CD4-positive, alpha-beta T cell (primary cell): ENCODE measurements at regions not wholly inside any gene's neighbourhood (a gene's known extent, or its start where the extent isn't known, plus 50 kb on each side); places are given as distances from the start of the nearest gene placed in this dataset.

Experiments
- ATAC-seq: fragments of 200-7000 bp; cut with Tn5 transposase; one replicate; pipeline ENCODE4 v1.10.0; 2022; ENCODE audit warnings: mild to moderate bottlenecking; ENCODE audit not compliant: poor library complexity
- CTCF ChIA-PET: fragments of 350-600 bp; sonication (Branson Sonifier 250); formaldehyde crosslinking; loops from one replicate; lab custom pipeline; 2021; ENCODE audit warnings: antibody characterized with exemption, inconsistent platforms; lab: Charles Lee
- POLR2A ChIA-PET: fragments of 350-600 bp; sonication (Branson Sonifier 250); formaldehyde crosslinking; loops from one replicate; lab custom pipeline; 2021; ENCODE audit warnings: antibody characterized with exemption, inconsistent platforms; lab: Charles Lee
- DNase-seq, 14 experiments: peaks; one replicate each; pipeline ENCODE4 v3.0.0-alpha.2; 2013 to 2020; ENCODE audit warnings: mixed read lengths in 2 of 14
- H3K27ac ChIP-seq, 2 donors: one replicate each; pipeline versions ENCODE4 v1.5.1 to v1.7.0; 2013; ENCODE audit warnings: low read length in 2 of 2, low read depth in 1 of 2, mild to moderate bottlenecking in 1 of 2
- H3K27me3 ChIP-seq, 2 experiments: 1 replicate in 1 of 2; 2 replicates in 1 of 2; pipeline versions ENCODE4 v1.6.1 to v1.7.0; 2013; ENCODE audit warnings: low read length in 2 of 2, control low read depth in 1 of 2, mild to moderate bottlenecking in 1 of 2, moderate library complexity in 1 of 2; ENCODE audit not compliant: insufficient read depth in 2 of 2, control insufficient read depth in 1 of 2
- H3K36me3 ChIP-seq: one replicate; pipeline ENCODE4 v1.6.1; 2013; ENCODE audit warnings: low read length, control low read depth; ENCODE audit not compliant: insufficient read depth
- H3K4me1 ChIP-seq: one replicate; pipeline ENCODE4 v1.6.1; 2013; ENCODE audit warnings: low read length, control low read depth; ENCODE audit not compliant: insufficient read depth
- H3K4me3 ChIP-seq: one replicate; pipeline ENCODE4 v1.5.1; 2013; ENCODE audit warnings: mild to moderate bottlenecking, low read length, moderate library complexity
- H3K9me3 ChIP-seq, 2 experiments: 1 replicate in 1 of 2; 2 replicates in 1 of 2; pipeline versions ENCODE4 v1.6.1 to v1.7.0; 2013; ENCODE audit warnings: low read length in 2 of 2, mild to moderate bottlenecking in 2 of 2, control low read depth in 1 of 2, moderate library complexity in 1 of 2; ENCODE audit not compliant: control insufficient read depth in 1 of 2, insufficient read depth in 1 of 2
- H3K27ac Mint-ChIP-seq: one replicate; pipeline ENCODE4 v1.8.0; 2020; ENCODE audit warnings: mixed read lengths
- H3K27me3 Mint-ChIP-seq: one replicate; pipeline ENCODE4 v1.8.0; 2021; ENCODE audit warnings: mixed read lengths
- H3K36me3 Mint-ChIP-seq: one replicate; pipeline ENCODE4 v1.8.0; 2021; ENCODE audit warnings: low read depth, mixed read lengths
- H3K4me1 Mint-ChIP-seq: one replicate; pipeline ENCODE4 v1.8.0; 2021; ENCODE audit warnings: low read depth, mixed read lengths
- H3K4me3 Mint-ChIP-seq: one replicate; pipeline ENCODE4 v1.8.0; 2020; ENCODE audit warnings: mild to moderate bottlenecking, mixed read lengths
- H3K9me3 Mint-ChIP-seq: one replicate; pipeline ENCODE4 v1.8.0; 2020; ENCODE audit warnings: mixed read lengths
- intact Hi-C, 2 experiments: fragments of 100-400 bp; cut with DNase I in 1 of 2; cut with micrococcal nuclease in 1 of 2; formaldehyde crosslinking; loops; one replicate each; pipeline versions ENCODE4 v1.15.1 to v1.9.0; 2023 to 2025; cut with DNase I, micrococcal nuclease
- TF ChIP-seq, protein P1 (sequence below): fragments of 200-600 bp; IDR thresholded peaks from one replicate; pipeline ENCODE4 v1.8.0; 2022; ENCODE audit warnings: antibody characterized with exemption, mild to moderate bottlenecking

- Mint-ChIP-seq H3K9me3 (no peaks in the 10 kb centered on the region), H3K27me3 (peaks cover 11% of the 10 kb centered on the region), H3K27ac (no peak overlapping the region), H3K4me3 (no peak overlapping the region), H3K4me1 (no peaks in the 10 kb centered on the region), H3K36me3 (no peaks in the 10 kb centered on the region)
- no peak for DNase-seq
- no peak overlapping the region for H3K4me3 ChIP-seq
- peaks cover 0 to 2% of the 10 kb centered on the region in 2 experiments for H3K27me3 ChIP-seq
- CTCF ChIA-PET, result interaction anchor here (0.6 kb wide), 1 partner anchor 11 kb away, joined by 3 read pairs; no protein-coding TSS in a partner anchor
- POLR2A ChIA-PET, result no interaction called here
- intact Hi-C loops, result no loop called here
- ATAC-seq, result no peak
- H3K36me3 ChIP-seq, result no peaks in the 10 kb centered on the region
- H3K9me3 ChIP-seq, result no peaks in the 10 kb centered on the region
- H3K27ac ChIP-seq, result no peak overlapping the region
- TF ChIP-seq, protein P1, sequence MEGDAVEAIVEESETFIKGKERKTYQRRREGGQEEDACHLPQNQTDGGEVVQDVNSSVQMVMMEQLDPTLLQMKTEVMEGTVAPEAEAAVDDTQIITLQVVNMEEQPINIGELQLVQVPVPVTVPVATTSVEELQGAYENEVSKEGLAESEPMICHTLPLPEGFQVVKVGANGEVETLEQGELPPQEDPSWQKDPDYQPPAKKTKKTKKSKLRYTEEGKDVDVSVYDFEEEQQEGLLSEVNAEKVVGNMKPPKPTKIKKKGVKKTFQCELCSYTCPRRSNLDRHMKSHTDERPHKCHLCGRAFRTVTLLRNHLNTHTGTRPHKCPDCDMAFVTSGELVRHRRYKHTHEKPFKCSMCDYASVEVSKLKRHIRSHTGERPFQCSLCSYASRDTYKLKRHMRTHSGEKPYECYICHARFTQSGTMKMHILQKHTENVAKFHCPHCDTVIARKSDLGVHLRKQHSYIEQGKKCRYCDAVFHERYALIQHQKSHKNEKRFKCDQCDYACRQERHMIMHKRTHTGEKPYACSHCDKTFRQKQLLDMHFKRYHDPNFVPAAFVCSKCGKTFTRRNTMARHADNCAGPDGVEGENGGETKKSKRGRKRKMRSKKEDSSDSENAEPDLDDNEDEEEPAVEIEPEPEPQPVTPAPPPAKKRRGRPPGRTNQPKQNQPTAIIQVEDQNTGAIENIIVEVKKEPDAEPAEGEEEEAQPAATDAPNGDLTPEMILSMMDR, result no peak
- no peaks in the 10 kb centered on the region for H3K4me1 ChIP-seq
Observed at GRCh38 chr17:33892717-33893591, 362.1 kb upstream of the CCL2 start.

- ChIA-PET CTCF (no interaction called here), POLR2A (no interaction called here)
- Histone ChIP-seq H3K9me3 (no peaks in the 10 kb centered on the region), H3K4me1 (no peaks in the 10 kb centered on the region), H3K27ac (no peak overlapping the region), H3K36me3 (no peaks in the 10 kb centered on the region), H3K27me3 (no peaks in the 10 kb centered on the region), H3K4me3 (no peak overlapping the region)
- Mint-ChIP-seq H3K27ac (no peak overlapping the region), H3K36me3 (no peaks in the 10 kb centered on the region), H3K4me1 (no peaks in the 10 kb centered on the region), H3K9me3 (no peaks in the 10 kb centered on the region), H3K4me3 (no peak overlapping the region), H3K27me3 (peaks cover 24% of the 10 kb centered on the region)
- TF ChIP-seq, protein P1, result no peak
- ATAC-seq (no peak), DNase-seq (no peak)
- intact Hi-C loops, result no loop called here
Observed at GRCh38 chr17:33895491-33895890, 359.6 kb upstream of the CCL2 start.

DNA sequence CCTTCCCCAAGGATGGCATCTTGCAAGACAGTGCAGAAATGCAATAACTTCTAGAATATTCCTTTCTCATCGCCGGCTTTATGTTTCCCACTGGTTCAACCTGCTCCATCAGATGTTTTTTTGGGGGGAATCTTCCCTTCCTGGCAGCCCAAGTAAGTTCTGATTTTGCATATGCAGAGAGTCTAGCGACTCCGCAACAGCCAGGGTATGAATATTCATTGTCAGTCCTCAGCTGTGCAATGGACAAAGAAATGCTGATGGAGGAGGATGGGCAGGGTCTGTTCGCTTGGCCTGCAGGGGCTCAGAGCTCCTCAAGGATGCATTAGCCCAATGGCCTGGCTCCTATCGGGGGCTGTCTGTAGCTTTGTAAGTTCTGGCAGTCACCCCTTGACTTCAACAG, 358.8 kb upstream of the CCL2 start:
- peaks cover 31% of the 10 kb centered on the region for H3K27me3 Mint-ChIP-seq
- Histone ChIP-seq H3K4me1 (no peaks in the 10 kb centered on the region), H3K27ac (no peak overlapping the region), H3K9me3 (no peaks in the 10 kb centered on the region), H3K27me3 (no peaks in the 10 kb centered on the region), H3K4me3 (no peak overlapping the region), H3K36me3 (no peaks in the 10 kb centered on the region)
- CTCF ChIA-PET, result no interaction called here
- intact Hi-C loops, result no loop called here
- no peaks in the 10 kb centered on the region for H3K4me1 Mint-ChIP-seq
- H3K27ac Mint-ChIP-seq, result no peak overlapping the region
- POLR2A ChIA-PET, result no interaction called here
- H3K36me3 Mint-ChIP-seq, result no peaks in the 10 kb centered on the region
- TF ChIP-seq, protein P1, result no peak
- H3K9me3 Mint-ChIP-seq, result no peaks in the 10 kb centered on the region
- H3K4me3 Mint-ChIP-seq, result no peak overlapping the region
- no peak for DNase-seq
- no peak for ATAC-seq
